ENCODE measurements at regions not wholly inside any gene's neighbourhood (a gene's known extent, or its start where the extent isn't known, plus 50 kb on each side); places are given as distances from the start of the nearest gene placed in this dataset.

- TF ChIP-seq POLR2AphosphoS5 (IDR thresholded peaks at IDR 0.05; ENCODE audit: low read depth, low read length): no peak
- TF ChIP-seq POLR2A (IDR thresholded peaks at IDR 0.05; ENCODE audit: low read depth, low read length): no peak
- no peak for TF ChIP-seq TAF1 (IDR thresholded peaks at IDR 0.05; ENCODE audit: borderline replicate concordance, low read depth, low read length)
Measured at GRCh38 chr5:174312270-174312617, 266.7 kb downstream of the NSG2 start.

Measured in GM12892 (cell line).